ENCODE measurements at regions not wholly inside any gene's neighbourhood (a gene's known extent, or its start where the extent isn't known, plus 50 kb on each side); places are given as distances from the start of the nearest gene placed in this dataset.
A peak's percentile ranks its signal among the peaks of the same experiment; 100 is the strongest.

DNA sequence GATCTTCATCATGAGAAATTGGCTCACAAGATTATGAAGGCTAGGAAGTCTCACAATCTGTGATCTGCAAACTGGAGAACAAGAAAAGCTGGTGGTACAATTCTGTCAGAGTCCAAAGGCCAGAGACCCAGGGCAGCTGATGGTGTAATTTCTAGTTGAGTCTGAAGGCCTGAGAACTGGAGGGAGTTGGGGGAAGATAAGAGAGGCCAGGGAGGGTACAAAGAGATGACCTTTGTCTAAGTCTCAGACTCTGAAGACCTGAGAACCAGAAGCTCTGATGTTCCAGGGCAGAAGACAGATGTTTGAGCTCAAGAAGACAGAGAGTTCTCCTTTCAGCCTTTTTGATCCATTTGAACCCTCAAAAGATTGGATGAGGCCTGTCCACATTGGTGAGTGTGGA lies 280.6 kb downstream of the HDGFL1 start:
- TF ChIP-seq, protein P1, sequence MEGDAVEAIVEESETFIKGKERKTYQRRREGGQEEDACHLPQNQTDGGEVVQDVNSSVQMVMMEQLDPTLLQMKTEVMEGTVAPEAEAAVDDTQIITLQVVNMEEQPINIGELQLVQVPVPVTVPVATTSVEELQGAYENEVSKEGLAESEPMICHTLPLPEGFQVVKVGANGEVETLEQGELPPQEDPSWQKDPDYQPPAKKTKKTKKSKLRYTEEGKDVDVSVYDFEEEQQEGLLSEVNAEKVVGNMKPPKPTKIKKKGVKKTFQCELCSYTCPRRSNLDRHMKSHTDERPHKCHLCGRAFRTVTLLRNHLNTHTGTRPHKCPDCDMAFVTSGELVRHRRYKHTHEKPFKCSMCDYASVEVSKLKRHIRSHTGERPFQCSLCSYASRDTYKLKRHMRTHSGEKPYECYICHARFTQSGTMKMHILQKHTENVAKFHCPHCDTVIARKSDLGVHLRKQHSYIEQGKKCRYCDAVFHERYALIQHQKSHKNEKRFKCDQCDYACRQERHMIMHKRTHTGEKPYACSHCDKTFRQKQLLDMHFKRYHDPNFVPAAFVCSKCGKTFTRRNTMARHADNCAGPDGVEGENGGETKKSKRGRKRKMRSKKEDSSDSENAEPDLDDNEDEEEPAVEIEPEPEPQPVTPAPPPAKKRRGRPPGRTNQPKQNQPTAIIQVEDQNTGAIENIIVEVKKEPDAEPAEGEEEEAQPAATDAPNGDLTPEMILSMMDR (IDR thresholded peaks at IDR 0.05; ENCODE audit: borderline replicate concordance) = no peak
- H3K36me3 ChIP-seq = no peaks in the 10 kb centered on the region
- intact Hi-C loops (cut with micrococcal nuclease) = no loop called here
- no peak for DNase-seq
- no peak overlapping the region for H3K27ac ChIP-seq (replicated peaks)
- H3K4me1 ChIP-seq = peaks cover 12% of the 10 kb centered on the region
- no peaks in the 10 kb centered on the region for H3K9me3 ChIP-seq (replicated peaks)
- H3K4me3 ChIP-seq = no peak overlapping the region
- H3K27me3 ChIP-seq (ENCODE audit: low read depth) = no peaks in the 10 kb centered on the region

DNA sequence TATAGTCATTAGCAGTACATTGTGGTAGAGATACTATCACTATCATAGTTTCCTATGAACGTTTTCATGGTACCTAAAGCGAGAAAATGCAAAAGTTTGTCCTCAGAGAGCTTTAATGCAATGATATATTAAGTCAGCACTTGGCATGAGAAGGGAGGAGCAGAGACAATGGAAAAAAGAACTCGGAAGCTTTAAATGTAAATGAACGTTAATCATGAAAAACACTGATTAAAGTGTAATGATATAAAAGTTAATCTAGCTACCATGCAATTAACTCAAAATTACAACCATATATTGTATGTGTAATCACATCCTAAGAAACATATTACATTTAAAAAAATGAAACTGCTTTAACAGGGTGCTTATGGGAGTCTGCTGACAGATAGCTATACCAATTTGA lies 282.7 kb downstream of the HDGFL1 start:
- intact Hi-C loops (cut with micrococcal nuclease) = no loop called here
- Histone ChIP-seq H3K36me3 (no peaks in the 10 kb centered on the region), H3K27ac (replicated peaks) (no peak overlapping the region), H3K9me3 (replicated peaks) (no peaks in the 10 kb centered on the region), H3K27me3 (ENCODE audit: low read depth) (no peaks in the 10 kb centered on the region), H3K4me1 (no peaks in the 10 kb centered on the region), H3K4me3 (no peak overlapping the region)
- TF ChIP-seq, protein P1 (IDR thresholded peaks at IDR 0.05; ENCODE audit: borderline replicate concordance) = no peak
- no peak for DNase-seq

DNA sequence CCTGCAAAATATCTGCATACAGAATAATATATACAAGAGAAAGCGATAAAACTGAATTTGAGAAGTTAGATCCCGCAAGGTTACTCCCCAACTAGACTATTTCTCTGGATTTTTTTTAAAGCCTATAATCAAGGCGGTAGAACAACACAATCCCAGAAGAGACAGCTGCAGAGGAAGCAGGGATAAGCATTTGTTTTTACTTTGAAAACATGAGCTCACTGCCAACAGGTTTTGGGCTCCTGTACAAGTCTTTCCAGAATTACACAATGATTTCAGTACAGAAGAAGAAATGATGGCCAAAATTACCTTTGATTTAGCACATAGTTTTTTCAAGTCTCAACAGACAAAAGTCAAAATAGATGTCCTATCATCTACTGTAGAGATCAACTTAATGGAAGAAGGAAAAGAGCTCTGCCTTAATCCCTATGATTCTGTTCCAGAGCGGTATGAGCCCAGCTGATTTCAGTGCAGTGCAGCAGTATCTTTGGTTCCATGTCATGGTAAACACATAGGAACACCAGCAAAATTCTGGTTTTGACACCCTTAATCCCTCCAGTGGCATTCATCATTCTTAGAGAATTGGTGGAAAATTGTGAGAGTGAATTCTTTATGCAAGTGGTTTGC lies 304.3 kb downstream of the HDGFL1 start:
- no peak for DNase-seq
- H3K27ac ChIP-seq (replicated peaks) = peak overlapping the region; percentile 25
- no peaks in the 10 kb centered on the region for H3K9me3 ChIP-seq (replicated peaks)
- no peak overlapping the region for H3K4me3 ChIP-seq
- TF ChIP-seq, protein P1 (IDR thresholded peaks at IDR 0.05; ENCODE audit: borderline replicate concordance) = no peak
- H3K27me3 ChIP-seq (ENCODE audit: low read depth) = no peaks in the 10 kb centered on the region
- intact Hi-C loops (cut with micrococcal nuclease) = no loop called here
- H3K4me1 ChIP-seq = peaks cover 22% of the 10 kb centered on the region
- no peaks in the 10 kb centered on the region for H3K36me3 ChIP-seq

DNA sequence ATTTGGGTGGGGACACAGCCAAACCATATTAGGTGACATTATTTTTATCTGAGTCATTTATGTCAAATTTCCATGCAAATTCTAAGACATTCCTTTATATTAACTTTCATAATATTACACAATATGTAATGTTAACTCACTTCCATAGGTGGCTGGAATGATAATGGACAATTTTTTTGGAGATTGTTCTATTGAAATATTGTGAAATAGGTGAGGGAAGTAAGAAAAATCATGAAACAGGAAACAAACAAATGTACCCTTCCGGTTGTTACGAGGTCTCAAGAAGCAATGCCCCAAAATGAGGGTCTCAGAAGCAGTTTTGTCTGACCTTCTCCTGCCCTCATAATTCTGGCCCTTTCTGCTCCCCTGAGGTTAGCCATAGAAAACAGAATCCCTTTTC lies 306.5 kb downstream of the HDGFL1 start:
- no peak for DNase-seq
- H3K4me1 ChIP-seq = peaks cover 28% of the 10 kb centered on the region
- intact Hi-C loops (cut with micrococcal nuclease) = no loop called here
- no peak overlapping the region for H3K27ac ChIP-seq (replicated peaks)
- H3K9me3 ChIP-seq (replicated peaks) = no peaks in the 10 kb centered on the region
- no peak overlapping the region for H3K4me3 ChIP-seq
- no peaks in the 10 kb centered on the region for H3K27me3 ChIP-seq (ENCODE audit: low read depth)
- H3K36me3 ChIP-seq = no peaks in the 10 kb centered on the region
- TF ChIP-seq, protein P1 (IDR thresholded peaks at IDR 0.05; ENCODE audit: borderline replicate concordance) = no peak

DNA sequence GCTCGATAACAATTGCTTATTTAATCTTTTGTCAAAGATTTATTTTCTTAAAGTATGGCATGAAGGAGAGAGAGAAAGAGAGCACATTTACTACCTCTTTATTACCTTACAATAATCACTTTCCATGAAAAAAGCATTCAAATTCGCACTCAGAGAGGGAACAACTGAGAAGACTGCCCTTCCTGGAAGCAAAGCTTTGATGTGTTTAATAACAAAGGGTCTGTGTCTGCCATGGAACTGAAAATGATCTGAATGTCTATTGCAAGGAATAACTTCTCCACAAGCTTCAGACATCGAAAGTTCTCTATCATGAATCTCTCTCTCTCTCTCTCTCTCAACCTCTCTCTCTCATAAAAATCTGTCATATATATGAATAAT lies 308.9 kb downstream of the HDGFL1 start:
- intact Hi-C loops (cut with micrococcal nuclease) = no loop called here
- Histone ChIP-seq H3K36me3 (no peaks in the 10 kb centered on the region), H3K9me3 (replicated peaks) (no peaks in the 10 kb centered on the region), H3K4me1 (peaks cover 39% of the 10 kb centered on the region), H3K4me3 (no peak overlapping the region), H3K27ac (replicated peaks) (no peak overlapping the region), H3K27me3 (ENCODE audit: low read depth) (no peaks in the 10 kb centered on the region)
- TF ChIP-seq, protein P1 (IDR thresholded peaks at IDR 0.05; ENCODE audit: borderline replicate concordance) = no peak
- no peak for DNase-seq

All from left ventricle myocardium inferior (tissue), 1 donor.